ENCODE measurements at regions not wholly inside any gene's neighbourhood (a gene's known extent, or its start where the extent isn't known, plus 50 kb on each side); places are given as distances from the start of the nearest gene placed in this dataset.

DNA sequence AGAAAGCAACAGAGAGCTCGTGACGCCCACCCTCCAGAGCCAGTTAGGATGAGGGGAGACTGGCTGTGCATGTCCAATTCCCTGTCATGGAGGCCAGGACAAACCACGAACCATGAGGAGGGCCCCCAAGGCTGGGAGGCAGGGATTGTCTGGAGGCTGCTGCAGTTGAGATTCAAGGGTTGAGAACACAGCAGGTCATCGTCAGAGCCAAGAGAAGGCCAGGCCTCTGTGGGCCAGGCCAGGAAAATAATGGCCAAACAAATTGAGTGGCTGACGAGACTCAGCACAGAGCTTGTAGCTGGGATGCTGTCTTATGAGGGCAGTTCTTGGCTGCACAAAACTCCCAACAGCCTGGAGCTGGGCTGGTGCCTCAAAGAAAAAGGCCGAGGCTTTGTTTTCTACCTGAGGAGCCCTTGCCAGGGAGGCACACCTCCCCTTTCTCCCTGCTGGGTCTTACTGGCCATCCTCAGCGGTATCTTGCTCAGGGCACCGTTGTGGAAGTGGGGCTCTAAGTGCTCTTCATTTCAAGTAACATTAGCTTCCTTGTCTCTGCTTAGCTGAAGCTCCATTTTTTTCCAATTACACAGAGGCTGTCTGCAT lies 665.9 kb downstream of the BCL11B start:
- DNase-seq (ENCODE audit: low read depth): no peak
- H3K4me3 ChIP-seq (ENCODE audit: low read depth, low read length): no peak overlapping the region
- TF ChIP-seq, protein P1, sequence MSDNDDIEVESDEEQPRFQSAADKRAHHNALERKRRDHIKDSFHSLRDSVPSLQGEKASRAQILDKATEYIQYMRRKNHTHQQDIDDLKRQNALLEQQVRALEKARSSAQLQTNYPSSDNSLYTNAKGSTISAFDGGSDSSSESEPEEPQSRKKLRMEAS (IDR thresholded peaks at IDR 0.05; ENCODE audit: low read depth, low read length): no peak
- TF ChIP-seq, protein P2, sequence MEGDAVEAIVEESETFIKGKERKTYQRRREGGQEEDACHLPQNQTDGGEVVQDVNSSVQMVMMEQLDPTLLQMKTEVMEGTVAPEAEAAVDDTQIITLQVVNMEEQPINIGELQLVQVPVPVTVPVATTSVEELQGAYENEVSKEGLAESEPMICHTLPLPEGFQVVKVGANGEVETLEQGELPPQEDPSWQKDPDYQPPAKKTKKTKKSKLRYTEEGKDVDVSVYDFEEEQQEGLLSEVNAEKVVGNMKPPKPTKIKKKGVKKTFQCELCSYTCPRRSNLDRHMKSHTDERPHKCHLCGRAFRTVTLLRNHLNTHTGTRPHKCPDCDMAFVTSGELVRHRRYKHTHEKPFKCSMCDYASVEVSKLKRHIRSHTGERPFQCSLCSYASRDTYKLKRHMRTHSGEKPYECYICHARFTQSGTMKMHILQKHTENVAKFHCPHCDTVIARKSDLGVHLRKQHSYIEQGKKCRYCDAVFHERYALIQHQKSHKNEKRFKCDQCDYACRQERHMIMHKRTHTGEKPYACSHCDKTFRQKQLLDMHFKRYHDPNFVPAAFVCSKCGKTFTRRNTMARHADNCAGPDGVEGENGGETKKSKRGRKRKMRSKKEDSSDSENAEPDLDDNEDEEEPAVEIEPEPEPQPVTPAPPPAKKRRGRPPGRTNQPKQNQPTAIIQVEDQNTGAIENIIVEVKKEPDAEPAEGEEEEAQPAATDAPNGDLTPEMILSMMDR (IDR thresholded peaks at IDR 0.05; ENCODE audit: low read depth, low read length): no peak
- TF ChIP-seq MYC (IDR thresholded peaks at IDR 0.05; ENCODE audit: low read depth, low read length) (no peak), POLR2A (IDR thresholded peaks at IDR 0.05; ENCODE audit: extremely low read depth, insufficient read length) (no peak)

DNA sequence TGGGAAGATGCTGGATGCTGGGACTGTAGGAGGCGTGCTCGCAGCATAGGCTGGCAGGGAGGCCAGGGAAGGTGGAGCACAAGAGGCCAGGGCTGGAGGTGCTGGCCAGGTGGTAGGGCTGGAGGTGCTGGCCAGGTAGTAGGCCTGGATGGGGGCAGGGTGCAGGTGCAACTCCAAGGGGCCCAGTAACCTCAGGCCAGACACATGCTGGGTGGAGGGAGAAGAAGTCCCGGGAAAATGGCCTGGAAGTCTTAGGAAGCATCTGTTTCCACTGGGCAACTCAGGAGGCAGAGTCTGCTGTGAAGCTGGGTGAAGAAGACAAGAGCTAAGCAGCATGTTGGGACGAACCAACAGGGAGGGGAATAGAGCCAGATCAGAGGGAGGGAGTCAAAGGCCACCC lies 665.2 kb downstream of the BCL11B start:
- TF ChIP-seq POLR2A (IDR thresholded peaks at IDR 0.05; ENCODE audit: extremely low read depth, insufficient read length): no peak
- DNase-seq (ENCODE audit: low read depth): no peak

DNA sequence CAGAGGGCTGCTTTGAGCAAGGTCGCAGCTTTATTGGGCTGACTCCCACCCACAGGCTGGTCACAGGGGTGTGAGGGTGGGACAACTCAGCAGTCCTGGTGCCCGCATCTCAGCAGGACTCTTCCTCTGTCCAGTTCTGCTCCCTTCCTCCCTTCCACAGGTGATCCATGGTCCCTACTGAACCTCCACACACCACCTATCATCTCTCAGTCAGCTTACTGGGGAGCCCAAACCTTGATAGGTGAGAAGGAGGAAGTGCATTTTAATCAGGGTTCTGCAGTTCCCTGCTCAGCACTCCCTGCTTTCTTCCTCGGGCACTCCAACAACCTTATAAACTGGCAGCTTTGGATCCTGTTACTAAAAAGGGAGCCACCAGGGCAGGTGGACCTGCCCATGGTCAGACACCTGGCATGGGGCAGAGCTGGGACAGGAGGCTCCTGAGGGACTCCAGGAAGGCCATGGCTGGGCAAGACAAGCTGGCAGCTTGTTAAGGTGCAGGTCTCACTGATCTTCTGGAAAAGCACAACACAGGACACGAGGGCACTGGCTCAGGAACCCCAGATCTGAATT lies 664.6 kb downstream of the BCL11B start:
- H3K4me3 ChIP-seq (ENCODE audit: low read depth, low read length): no peak overlapping the region
- no peak for DNase-seq (ENCODE audit: low read depth)
- no peak for TF ChIP-seq MYC (IDR thresholded peaks at IDR 0.05; ENCODE audit: low read depth, low read length)
- TF ChIP-seq, protein P1 (IDR thresholded peaks at IDR 0.05; ENCODE audit: low read depth, low read length): no peak
- TF ChIP-seq POLR2A (IDR thresholded peaks at IDR 0.05; ENCODE audit: extremely low read depth, insufficient read length): no peak
- TF ChIP-seq, protein P2 (IDR thresholded peaks at IDR 0.05; ENCODE audit: low read depth, low read length): no peak

More for the DNA sequence above, 665.2 kb downstream of the BCL11B start:
- H3K4me3 ChIP-seq (ENCODE audit: low read depth, low read length): no peak overlapping the region

DNA sequence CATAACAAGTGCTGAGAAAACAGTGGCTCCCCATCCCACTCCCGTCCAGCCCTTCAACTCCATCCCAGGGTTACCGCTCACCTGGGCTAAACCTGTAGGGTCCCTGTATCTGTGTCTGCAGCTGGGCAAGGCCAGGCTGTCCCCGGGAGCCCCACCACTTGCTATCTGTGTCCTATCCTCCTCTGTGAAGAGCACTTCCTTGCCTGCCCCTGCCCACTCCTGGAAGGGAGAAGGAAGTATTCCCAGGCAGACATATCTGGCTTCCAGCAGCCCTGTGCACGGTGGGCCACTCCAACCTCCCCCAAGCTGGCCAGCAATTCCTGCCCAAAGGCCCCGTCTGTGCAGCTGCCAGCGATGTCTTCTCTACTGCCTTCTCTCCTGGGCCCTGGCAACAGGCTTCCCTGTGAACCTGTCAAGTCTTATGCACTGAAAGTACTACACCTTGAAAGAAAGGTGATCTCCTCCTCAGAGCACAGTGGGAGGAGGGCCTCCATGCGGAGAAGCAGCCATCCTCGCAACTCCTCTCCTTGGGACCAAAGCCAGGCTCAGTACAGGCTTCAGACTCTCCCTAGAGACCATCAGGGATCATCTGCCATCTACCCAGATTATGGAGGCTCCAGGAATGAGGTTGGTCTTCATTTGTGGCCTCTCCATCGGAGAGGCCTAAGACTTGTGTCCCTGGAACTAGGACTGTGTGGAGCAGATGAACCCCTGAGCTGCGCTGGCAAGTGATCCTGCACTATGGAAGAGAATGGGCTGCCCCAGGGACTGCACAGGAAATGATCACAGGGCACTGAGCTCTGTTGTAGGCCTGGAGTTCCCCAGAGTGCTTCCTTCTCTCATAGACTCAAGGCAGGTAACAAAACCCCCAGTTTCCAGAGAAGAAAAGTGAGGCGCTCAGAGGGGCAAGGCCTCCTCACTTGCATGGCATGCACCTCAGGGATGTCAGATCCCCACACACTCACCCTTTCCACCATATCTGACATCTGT lies 663.6 kb downstream of the BCL11B start:
- no peak overlapping the region for H3K4me3 ChIP-seq (ENCODE audit: low read depth, low read length)
- TF ChIP-seq, protein P1 (IDR thresholded peaks at IDR 0.05; ENCODE audit: low read depth, low read length): no peak
- TF ChIP-seq POLR2A (IDR thresholded peaks at IDR 0.05; ENCODE audit: extremely low read depth, insufficient read length) (no peak), MYC (IDR thresholded peaks at IDR 0.05; ENCODE audit: low read depth, low read length) (no peak)
- TF ChIP-seq, protein P2 (IDR thresholded peaks at IDR 0.05; ENCODE audit: low read depth, low read length): no peak
- DNase-seq (ENCODE audit: low read depth): no peak

DNA sequence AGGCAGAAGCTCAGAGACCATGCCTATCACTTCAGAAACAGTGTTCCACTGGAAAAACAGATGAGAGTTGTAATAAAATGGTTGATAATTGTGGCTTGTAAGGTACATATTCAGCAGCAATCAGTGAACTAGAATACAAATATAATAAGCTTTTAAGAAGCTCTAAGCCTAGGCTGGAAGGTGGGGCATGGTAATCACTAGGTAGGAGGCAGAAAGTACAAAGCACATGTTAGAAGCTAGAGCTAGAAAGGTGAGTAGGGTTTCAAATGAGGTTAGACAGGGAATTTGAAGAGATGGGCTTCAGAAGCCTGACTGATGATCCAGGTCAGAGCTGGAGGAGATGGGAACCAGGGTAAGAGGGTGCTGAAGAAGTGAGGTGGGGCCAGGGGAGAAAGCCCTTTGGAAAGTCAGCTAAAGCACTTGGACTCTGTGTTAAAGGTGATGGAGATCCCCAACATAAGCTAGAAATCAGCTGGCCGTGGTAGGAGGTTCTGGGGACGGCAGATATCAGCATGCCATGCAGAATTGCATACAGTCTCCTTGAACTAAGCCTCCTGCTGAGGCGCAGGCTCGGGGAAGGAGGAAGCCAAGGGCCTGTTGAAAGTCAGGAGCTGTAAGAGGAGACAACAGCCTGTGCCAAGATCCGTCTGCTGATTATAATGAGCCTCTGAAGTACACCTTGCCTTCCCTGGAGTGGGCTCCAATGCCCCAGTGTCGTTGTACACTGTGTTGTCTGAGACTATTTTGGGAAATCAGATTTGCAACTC lies 659.4 kb downstream of the BCL11B start:
- no peak for DNase-seq (ENCODE audit: low read depth)

More for the DNA sequence above, 659.4 kb downstream of the BCL11B start:
- TF ChIP-seq, protein P2 (IDR thresholded peaks at IDR 0.05; ENCODE audit: low read depth, low read length): no peak
- no peak for TF ChIP-seq POLR2A (IDR thresholded peaks at IDR 0.05; ENCODE audit: extremely low read depth, insufficient read length)
- H3K4me3 ChIP-seq (ENCODE audit: low read depth, low read length): no peak overlapping the region

All from NB4 (cell line).